ENCODE measurements at regions not wholly inside any gene's neighbourhood (a gene's known extent, or its start where the extent isn't known, plus 50 kb on each side); places are given as distances from the start of the nearest gene placed in this dataset.

DNA sequence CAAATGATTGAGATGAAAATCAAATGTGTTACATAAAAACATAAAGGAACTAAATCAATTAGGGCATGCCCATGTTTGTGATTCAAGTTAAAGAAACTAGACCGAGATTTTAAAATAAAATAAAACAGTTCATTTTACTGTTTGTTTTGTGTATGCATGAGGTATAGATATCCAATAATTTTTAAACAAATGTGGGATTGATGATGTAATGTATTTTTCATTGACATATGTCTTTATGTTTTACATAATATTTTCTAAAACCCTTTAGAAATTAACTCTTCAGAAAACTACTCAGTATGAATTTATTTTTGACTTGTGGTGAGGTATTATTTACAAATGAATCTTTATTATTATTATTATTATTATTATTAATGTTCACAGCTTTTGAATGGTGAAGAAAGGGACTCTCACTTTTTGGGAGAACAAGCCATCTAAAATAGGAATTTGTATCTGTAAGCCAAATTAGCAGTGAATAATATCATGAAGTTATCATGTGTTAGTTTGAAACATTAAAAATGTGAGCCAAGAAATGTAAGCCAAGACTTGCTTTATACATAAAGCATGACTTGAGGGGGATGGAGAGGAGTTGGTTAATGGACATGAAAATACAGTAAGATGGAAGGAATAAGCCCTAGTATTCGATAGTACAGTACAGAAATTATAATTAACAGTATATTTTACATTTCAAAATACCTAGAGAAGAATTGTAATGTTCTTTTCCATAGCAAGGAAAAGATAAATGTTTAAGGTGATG lies 355.0 kb downstream of the CDH10 start:
- no peak for TF ChIP-seq EP300 (IDR thresholded peaks at IDR 0.05)
- no peak for TF ChIP-seq POLR2AphosphoS5 (IDR thresholded peaks at IDR 0.05)
- TF ChIP-seq, protein P1, sequence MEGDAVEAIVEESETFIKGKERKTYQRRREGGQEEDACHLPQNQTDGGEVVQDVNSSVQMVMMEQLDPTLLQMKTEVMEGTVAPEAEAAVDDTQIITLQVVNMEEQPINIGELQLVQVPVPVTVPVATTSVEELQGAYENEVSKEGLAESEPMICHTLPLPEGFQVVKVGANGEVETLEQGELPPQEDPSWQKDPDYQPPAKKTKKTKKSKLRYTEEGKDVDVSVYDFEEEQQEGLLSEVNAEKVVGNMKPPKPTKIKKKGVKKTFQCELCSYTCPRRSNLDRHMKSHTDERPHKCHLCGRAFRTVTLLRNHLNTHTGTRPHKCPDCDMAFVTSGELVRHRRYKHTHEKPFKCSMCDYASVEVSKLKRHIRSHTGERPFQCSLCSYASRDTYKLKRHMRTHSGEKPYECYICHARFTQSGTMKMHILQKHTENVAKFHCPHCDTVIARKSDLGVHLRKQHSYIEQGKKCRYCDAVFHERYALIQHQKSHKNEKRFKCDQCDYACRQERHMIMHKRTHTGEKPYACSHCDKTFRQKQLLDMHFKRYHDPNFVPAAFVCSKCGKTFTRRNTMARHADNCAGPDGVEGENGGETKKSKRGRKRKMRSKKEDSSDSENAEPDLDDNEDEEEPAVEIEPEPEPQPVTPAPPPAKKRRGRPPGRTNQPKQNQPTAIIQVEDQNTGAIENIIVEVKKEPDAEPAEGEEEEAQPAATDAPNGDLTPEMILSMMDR (IDR thresholded peaks at IDR 0.05): no peak
- no peak for TF ChIP-seq POLR2A (IDR thresholded peaks at IDR 0.05)
- intact Hi-C loops (cut with DNase I; ENCODE audit: low total_unique reads): no loop called here
- Histone ChIP-seq H3K4me1 (no peaks in the 10 kb centered on the region), H3K36me3 (no peaks in the 10 kb centered on the region), H3K9me3 (no peaks in the 10 kb centered on the region), H3K4me3 (no peak overlapping the region), H3K27me3 (no peaks in the 10 kb centered on the region), H3K27ac (no peak overlapping the region)
- 53 to 72% (median 65%) methylated on average over 2 of the region's 2 CpGs for WGBS, 5 donors
- DNase-seq: no peak

DNA sequence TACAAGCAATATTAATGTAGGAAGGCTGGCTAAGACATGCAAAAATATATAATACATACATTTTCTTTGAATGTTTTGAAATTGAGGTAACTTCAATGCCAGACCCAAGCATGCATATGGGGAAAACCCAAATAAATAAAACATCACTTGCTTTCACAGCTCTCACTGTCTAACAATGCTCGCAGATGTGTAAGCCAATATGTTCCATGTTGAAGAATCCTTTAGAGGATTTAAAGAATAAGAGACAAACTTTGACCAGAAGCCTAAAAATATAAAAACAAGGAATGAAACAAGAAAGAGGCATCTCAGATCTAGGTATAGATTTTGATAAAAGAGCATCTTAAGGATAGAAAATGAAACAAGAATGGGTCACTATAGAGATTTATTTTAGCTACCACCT lies 354.2 kb downstream of the CDH10 start:
- Histone ChIP-seq H3K36me3 (no peaks in the 10 kb centered on the region), H3K27ac (no peak overlapping the region), H3K4me3 (no peak overlapping the region), H3K9me3 (no peaks in the 10 kb centered on the region), H3K4me1 (no peaks in the 10 kb centered on the region), H3K27me3 (no peaks in the 10 kb centered on the region)
- no peak for DNase-seq
- no peak for TF ChIP-seq POLR2A (IDR thresholded peaks at IDR 0.05)
- TF ChIP-seq, protein P1 (IDR thresholded peaks at IDR 0.05): no peak
- TF ChIP-seq POLR2AphosphoS5 (IDR thresholded peaks at IDR 0.05): no peak
- TF ChIP-seq EP300 (IDR thresholded peaks at IDR 0.05): no peak
- WGBS, 5 donors: 74 to 85% (median 83%) methylated on average over 1 of the region's 1 CpG
- intact Hi-C loops (cut with DNase I; ENCODE audit: low total_unique reads): no loop called here

DNA sequence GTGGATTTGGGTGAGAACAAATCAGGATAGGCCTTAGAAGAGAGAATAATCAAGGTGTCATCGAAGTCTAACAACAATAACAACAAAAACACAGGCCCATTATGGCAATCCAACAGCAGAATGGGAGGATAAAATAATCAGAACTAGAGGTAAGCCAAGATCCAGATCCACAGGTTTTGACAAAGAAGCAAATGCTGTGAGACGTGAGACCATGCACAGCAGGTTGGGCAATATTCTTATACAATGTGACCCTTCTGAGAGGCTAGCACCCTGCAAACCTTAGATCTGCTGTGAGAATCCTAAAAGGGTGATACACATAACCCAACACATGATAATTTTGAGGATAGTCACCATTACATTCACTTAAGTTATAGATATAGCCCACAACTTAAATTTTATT lies 352.9 kb downstream of the CDH10 start:
- Histone ChIP-seq H3K9me3 (peaks cover 0 to 4% (median 0%) of the 10 kb centered on the region in 4 donors), H3K27me3 (no peaks in the 10 kb centered on the region), H3K36me3 (no peaks in the 10 kb centered on the region), H3K27ac (no peak overlapping the region), H3K4me3 (no peak overlapping the region), H3K4me1 (no peaks in the 10 kb centered on the region)
- intact Hi-C loops (cut with DNase I; ENCODE audit: low total_unique reads): no loop called here
- TF ChIP-seq POLR2AphosphoS5 (IDR thresholded peaks at IDR 0.05): no peak
- no peak for TF ChIP-seq EP300 (IDR thresholded peaks at IDR 0.05)
- no peak for TF ChIP-seq POLR2A (IDR thresholded peaks at IDR 0.05)
- TF ChIP-seq, protein P1 (IDR thresholded peaks at IDR 0.05): no peak
- WGBS, 5 donors: 47 to 68% (median 55%) methylated on average over 2 of the region's 2 CpGs
- DNase-seq: no peak

DNA sequence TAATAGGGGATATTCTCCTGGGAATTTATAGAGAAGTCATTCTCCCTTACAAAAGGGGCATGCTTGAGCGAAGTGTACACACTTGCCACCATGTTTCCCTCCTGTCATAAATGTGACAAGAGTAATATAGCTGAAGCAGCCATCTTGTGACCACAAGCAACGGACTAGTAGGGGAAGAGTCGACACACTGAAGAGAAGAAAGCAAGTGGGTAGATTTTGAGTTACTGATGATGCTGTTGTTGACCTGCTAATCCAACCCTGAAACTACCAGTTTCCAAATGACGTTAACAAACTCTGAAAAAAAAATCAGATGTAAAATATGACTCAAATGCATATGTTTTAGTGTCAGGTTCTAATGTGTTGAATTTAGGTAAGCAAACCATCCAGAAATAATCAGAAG lies 350.4 kb downstream of the CDH10 start:
- WGBS, 5 donors: 61 to 79% (median 69%) methylated on average over 4 of the region's 4 CpGs
- intact Hi-C loops (cut with DNase I; ENCODE audit: low total_unique reads): no loop called here

More for the DNA sequence above, 350.4 kb downstream of the CDH10 start:
- TF ChIP-seq, protein P1 (IDR thresholded peaks at IDR 0.05): no peak
- TF ChIP-seq POLR2AphosphoS5 (IDR thresholded peaks at IDR 0.05) (no peak), POLR2A (IDR thresholded peaks at IDR 0.05) (no peak), EP300 (IDR thresholded peaks at IDR 0.05) (no peak)
- no peak overlapping the region for H3K4me3 ChIP-seq
- DNase-seq: no peak
- H3K27me3 ChIP-seq: no peaks in the 10 kb centered on the region
- peaks cover 0 to 4% (median 0%) of the 10 kb centered on the region in 4 donors for H3K9me3 ChIP-seq
- no peaks in the 10 kb centered on the region for H3K36me3 ChIP-seq
- H3K4me1 ChIP-seq: no peaks in the 10 kb centered on the region
- no peak overlapping the region for H3K27ac ChIP-seq
